ENCODE measurements at regions not wholly inside any gene's neighbourhood (a gene's known extent, or its start where the extent isn't known, plus 50 kb on each side); places are given as distances from the start of the nearest gene placed in this dataset.

GRCh38 chr10:45249978-45250693 lies 65.3 kb downstream of the OR13A1 start (continued):
- TF ChIP-seq ZNF143 (CRISPR knock-in tag; IDR thresholded peaks at IDR 0.05) (no peak), MYBL2 (IDR thresholded peaks at IDR 0.05; ENCODE audit: low read depth) (peak; percentile 52; the same call in 1 of the 2 replicates), MYBL2 (CRISPR knock-in tag; IDR thresholded peaks at IDR 0.05; ENCODE audit: borderline replicate concordance) (no peak), ZNF766 (CRISPR knock-in tag; conservative IDR thresholded peaks at IDR 0.05) (0 out of 2 replicates have a peak, but pooled peaks have one; percentile 64), SIX5 (IDR thresholded peaks at IDR 0.05; ENCODE audit: borderline replicate concordance in 1 of 2, insufficient read depth in 1 of 2, low read depth in 1 of 2, low read length in 2 of 2) (no peak), RFX1 (IDR thresholded peaks at IDR 0.05) (peak; percentile 70), XRCC3 (IDR thresholded peaks at IDR 0.05) (no peak), ZNF316 (IDR thresholded peaks at IDR 0.05) (0 out of 2 replicates have a peak, but pooled peaks have one; percentile 1), SMC3 (conservative IDR thresholded peaks at IDR 0.05; ENCODE audit: insufficient read depth, low read depth, low read length) (peak; percentile 66), CTCF (IDR thresholded peaks at IDR 0.05 in 2 of 3, conservative IDR thresholded peaks at IDR 0.05 in 1 of 3; ENCODE audit: insufficient read depth in 2 of 3, low read depth in 1 of 3, low read length in 3 of 3) (peak; percentile 36 to 77 (median 64); a peak in 5 of 6 replicates), POLR2B (IDR thresholded peaks at IDR 0.05; ENCODE audit: low read depth, partially characterized antibody) (peak; percentile 1), HDAC1 (IDR thresholded peaks at IDR 0.05) (no peak), HINFP (tag; conservative IDR thresholded peaks at IDR 0.05; ENCODE audit: low read depth) (0 out of 2 replicates have a peak, but pooled peaks have one; percentile 32), VEZF1 (CRISPR knock-in tag; IDR thresholded peaks at IDR 0.05) (peak; percentile 57), JUN (IDR thresholded peaks at IDR 0.05; ENCODE audit: borderline replicate concordance, low read depth, low read length) (no peak), JUN (CRISPR knock-in tag; IDR thresholded peaks at IDR 0.05; ENCODE audit: borderline replicate concordance) (no peak), KHSRP (IDR thresholded peaks at IDR 0.05) (no peak), TEAD4 (IDR thresholded peaks at IDR 0.05; ENCODE audit: low read length) (0 out of 2 replicates have a peak, but pooled peaks have one; percentile 33), TEAD4 (CRISPR knock-in tag; IDR thresholded peaks at IDR 0.05; ENCODE audit: borderline replicate concordance) (no peak), E2F8 (IDR thresholded peaks at IDR 0.05; ENCODE audit: low read depth, partially characterized antibody) (peak; percentile 6), EP400 (IDR thresholded peaks at IDR 0.05) (0 out of 2 replicates have a peak, but pooled peaks have one; percentile 23)

Measured in K562 (cell line).